UCSD-AML1 (cell line): ENCODE measurements at regions not wholly inside any gene's neighbourhood (a gene's known extent, or its start where the extent isn't known, plus 50 kb on each side); places are given as distances from the start of the nearest gene placed in this dataset.

Experiments used
- DNase-seq: peaks from one replicate; lab custom pipeline; 2025; ENCODE audit not compliant: unreplicated experiment; lab: John Stamatoyannopoulos, UW

GRCh38 chr11:70486731-70487130 is 88.4 kb downstream of the CTTN start:
- DNase-seq = no peak

GRCh38 chr11:70487160-70487559 is 88.8 kb downstream of the CTTN start:
- no peak for DNase-seq

GRCh38 chr11:70487756-70488155 is 89.4 kb downstream of the CTTN start:
- no peak for DNase-seq

- no peak for DNase-seq
Observed at GRCh38 chr11:70488171-70488703, 89.9 kb downstream of the CTTN start.

GRCh38 chr11:70489276-70489675 is 90.9 kb downstream of the CTTN start:
- no peak for DNase-seq

- DNase-seq = no peak
Observed at GRCh38 chr11:70490208-70490607, 91.9 kb downstream of the CTTN start.

GRCh38 chr11:70490723-70491558 is 92.6 kb downstream of the CTTN start:
- DNase-seq = no peak

GRCh38 chr11:70491696-70492472 is 93.6 kb downstream of the CTTN start:
- DNase-seq = no peak

GRCh38 chr11:70493089-70493474 is 94.8 kb downstream of the CTTN start:
- DNase-seq = no peak

GRCh38 chr11:70493891-70494290 is 95.6 kb downstream of the CTTN start:
- no peak for DNase-seq

GRCh38 chr11:70494559-70495350 is 96.4 kb downstream of the CTTN start:
- DNase-seq = no peak

GRCh38 chr11:70495351-70496310 is 97.3 kb downstream of the CTTN start:
- no peak for DNase-seq

GRCh38 chr11:70496591-70497535 is 98.5 kb downstream of the CTTN start:
- DNase-seq = no peak

GRCh38 chr11:70497536-70498075 is 99.3 kb downstream of the CTTN start:
- no peak for DNase-seq

GRCh38 chr11:70498171-70498571 is 99.8 kb downstream of the CTTN start:
- DNase-seq = no peak

- DNase-seq = no peak
Observed at GRCh38 chr11:70498976-70499801, 100.9 kb downstream of the CTTN start.

- no peak for DNase-seq
Observed at GRCh38 chr11:70500076-70500847, 101.9 kb downstream of the CTTN start.
